ENCODE measurements at regions not wholly inside any gene's neighbourhood (a gene's known extent, or its start where the extent isn't known, plus 50 kb on each side); places are given as distances from the start of the nearest gene placed in this dataset.
A peak's percentile ranks its signal among the peaks of the same experiment; 100 is the strongest.
"Not testable (repeated sequence)": the region's sequence is repeated elsewhere in the genome, so short reads cannot be mapped to it uniquely, and the experiment has no call there.

DNA sequence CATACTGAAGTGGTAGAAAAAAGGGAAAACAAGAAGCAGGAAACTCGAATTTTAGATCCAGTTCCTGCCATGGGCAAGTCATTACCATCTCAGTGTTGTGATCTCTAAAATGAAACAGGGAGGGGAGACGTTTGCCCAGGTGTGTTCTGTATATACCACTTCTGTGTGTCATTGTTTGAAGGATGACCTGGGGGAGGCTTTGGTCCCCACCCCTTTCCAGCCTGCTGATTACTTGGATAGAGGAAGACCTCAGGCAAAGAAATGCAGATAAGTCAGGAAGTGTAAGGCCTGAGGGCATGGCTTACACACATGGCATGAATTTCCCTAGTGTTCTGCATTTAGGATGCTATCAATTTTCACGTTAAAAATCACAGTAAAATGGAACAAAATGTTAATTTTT is 205.2 kb upstream of the CXCR4 start:
- DNase-seq, result no peak

DNA sequence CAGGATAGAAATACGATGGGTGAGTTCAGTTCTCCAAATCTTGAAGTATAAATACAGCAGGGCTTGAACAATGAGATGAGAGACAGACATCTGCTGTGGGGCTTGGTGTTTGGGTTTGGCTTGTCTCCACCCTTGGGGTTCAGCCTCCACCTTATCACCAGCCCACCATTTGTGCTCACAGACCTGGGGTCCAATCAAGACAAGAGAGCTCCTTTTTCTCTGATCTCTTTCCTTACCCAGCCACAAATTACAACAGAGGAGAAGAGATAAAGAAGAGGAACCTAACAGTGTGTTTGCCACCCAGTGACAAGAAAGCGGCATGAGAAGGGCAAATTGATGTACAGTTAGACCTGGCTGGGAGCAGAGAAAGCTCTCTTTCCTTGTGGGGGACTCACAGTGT is 204.5 kb upstream of the CXCR4 start:
- no peak for DNase-seq

DNA sequence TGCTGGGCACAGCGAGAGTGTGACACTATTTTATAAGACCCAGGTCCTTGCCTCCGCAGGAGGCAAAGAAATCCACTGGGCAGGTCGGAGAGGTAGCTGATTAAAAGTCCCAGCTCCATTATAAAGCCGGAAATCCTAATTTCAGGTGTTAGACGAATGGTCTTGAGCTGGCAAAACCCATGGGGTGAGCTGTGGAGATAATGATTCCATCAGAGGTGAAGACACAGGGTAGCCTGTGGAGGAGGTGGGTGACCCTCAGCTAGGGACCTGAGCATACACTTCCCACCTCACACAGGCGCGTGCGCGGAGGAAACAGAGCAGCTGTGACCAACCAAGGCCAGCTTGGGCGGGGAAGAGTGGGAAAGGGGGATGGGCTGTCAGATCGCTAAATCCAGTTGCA is 201.7 kb upstream of the CXCR4 start:
- DNase-seq, result no peak

DNA sequence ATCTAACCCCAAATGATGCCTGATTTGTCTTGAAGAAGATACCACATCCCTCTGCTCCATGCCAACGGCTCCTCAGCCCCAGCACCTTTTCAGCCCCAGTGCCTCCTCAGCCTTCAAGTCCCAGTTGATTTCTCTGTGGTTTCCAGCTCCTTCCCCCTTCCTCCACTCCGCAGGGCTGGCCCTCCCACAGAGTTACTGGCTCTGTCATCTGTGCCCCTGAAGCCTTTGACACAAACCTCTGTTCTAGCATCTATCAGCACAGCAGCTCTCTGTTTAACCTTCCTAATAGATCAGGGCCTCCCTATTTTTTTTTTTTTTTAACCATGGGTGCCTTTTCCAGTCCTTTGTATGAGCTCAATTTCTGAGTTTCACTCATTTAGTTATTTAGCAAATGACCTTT is 201.3 kb upstream of the CXCR4 start:
- no peak for DNase-seq

DNA sequence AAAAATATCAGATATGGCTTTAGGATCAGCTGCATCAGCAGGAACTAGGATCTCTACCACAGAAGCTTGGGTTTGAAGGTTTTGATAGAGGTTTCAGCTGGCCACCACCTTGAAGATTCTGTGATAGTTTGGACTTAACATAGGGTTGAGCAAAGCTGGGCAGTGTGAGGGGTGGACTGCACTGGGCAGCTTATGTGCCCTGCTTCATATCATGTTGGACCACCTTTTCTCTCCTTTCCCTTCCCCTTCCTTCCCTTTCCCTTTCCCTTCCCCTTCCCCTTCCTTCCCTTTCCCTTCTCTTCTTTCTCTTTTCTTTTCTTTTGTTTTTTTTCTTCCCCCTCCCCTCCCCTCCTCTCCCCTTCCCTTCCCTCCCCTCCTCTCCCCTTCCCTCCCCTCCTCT is 196.3 kb upstream of the CXCR4 start:
- DNase-seq, result no peak

DNA sequence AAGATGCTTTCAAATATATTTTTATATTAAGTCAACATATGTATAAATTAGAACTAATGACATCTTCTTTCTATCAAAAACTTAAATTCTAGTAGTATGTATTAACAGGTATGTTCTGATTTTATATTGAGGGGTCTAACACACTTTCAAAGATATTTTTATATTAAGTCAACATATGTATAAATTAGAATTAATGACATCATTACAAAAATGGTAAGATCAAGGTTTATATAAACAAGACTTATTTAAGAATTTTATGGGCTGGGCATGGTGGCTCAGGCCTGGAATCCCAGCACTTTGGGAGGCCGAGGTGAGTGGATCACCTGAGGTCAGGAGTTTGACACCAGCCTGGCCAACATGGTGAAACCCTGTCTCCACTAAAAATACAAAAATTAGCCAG is 194.6 kb upstream of the CXCR4 start:
- not testable (repeated sequence) for DNase-seq

DNA sequence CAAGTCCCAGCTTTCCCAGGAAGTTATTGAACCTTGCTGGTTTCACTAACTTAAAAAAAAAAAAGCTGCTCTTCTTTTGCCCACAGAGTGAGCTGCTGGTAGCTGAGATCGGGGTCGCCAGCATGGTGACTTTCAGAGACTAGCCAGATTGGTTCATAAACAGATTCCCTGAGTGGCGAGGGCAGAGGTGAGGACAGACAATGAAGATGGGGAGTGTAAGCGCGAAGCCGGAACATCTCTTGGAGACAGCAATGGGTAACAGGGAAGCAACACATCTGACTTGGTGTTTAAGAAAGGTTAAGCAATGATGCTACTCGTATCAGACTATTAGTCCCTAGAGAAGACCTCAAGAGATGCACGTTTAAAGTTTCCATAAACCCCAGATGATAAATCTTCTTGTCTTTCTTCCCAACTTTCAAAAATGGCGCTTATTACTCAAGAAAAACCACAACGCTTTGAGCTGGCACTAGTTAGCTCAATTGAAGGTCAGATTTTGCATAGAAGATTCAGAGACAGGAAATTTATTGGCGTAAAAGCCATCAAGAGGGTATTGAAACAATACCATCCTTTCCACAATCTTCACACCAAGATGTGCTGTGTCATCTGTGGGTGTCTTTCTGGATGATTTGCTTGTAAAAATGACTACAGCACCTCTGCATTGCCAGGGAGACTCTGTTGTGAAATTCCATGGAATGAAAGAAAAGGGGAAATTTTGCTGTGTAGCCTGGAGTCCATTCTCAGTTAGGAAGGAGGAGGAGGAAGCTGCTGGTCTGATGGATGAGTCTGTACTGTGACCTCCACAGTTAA is 193.1 kb upstream of the CXCR4 start:
- no peak for DNase-seq

DNA sequence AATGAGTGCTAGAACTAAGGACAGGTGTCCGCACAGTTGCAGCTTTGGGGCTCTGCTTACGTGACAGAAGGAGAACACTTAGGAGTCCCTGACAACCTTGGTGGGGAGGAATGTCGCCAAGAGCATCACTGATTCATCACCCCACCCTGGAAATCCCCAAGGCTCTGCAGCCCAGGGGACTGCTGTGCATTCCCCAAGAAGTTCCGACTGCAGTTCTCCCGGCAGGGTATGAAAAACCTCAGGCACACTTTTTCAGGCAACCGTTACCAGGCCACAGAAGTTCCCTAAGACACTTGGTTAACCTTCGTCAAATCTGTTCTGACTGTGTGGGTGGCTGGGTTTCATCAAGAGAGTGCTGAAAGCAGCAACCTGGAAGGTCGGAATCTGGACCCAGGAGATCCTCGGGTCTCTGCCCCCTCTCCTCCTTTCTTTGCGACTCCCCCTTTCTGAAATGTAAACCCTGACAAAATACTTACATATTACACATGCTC is 192.1 kb upstream of the CXCR4 start:
- no peak for DNase-seq

DNA sequence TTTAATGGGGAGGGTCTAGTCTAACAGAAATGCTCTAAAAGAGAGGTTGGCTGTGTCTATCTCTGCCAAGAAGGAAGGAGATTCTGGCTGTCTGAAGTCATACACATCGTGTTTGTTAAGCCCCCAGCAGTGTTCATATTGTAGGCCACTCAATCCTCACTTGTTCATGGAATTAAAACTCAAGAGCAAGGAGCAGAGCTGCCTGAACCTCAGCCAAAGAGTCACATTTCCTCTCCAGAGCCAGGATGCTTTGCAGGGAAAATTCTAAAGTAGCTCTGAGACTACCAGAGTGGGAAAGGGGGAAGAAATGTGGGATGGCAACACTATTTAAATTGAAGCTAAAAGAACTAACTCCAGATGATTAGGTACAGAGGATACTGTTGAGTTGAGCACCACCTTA is 190.7 kb upstream of the CXCR4 start:
- DNase-seq, result peak; percentile 83

DNA sequence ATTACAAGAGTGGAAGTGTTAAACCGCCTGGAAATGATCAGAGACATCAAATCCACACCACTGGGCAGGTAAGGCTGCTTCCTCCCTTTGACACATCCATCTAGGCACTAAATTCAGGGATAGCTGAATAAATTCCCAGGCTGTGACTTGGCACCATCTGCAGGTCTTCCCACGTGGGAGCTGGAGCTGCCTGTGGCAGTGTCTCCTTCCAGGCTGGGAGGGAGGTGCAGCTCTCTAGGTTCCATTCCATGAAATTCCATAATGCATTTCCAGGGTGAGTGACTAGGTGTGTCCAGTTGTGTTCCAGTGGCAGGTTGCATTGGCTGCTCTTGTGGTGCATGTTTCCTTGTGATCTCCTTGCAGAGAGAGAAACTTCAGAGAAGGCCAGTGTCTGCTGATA is 188.9 kb upstream of the CXCR4 start:
- no peak for DNase-seq

DNA sequence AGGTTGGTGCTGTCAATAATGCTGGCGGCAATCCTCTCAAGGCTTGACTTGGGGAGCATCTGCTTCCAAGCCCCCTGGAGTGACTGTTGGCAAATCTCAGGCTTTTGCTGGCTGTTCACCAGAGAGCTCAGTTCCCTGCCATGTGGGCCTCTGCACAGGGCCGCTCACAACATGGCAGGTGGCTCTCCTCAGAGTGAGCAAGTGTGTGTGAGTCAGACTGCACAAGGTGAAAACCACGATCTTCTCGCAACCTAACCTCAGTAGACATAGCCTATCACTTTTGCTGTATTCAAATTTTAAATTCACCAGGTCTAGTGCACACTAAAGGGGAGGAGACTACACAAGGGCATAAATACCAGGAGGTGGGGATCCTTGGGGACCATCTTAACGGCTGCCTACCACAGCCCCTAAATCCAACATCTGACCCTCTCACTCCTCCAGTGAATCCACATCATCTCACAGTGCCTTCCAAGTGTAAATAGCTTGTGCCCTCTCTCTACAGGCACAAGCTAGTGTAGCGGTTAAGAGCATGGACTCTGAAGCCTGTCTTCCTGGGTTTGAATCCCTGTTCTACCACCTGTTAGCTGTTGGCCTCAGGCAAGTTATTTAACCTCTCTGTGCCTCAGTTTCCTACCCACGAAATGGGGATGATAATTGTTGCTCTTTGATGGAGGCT is 187.7 kb upstream of the CXCR4 start:
- peak; percentile 64 for DNase-seq

DNA sequence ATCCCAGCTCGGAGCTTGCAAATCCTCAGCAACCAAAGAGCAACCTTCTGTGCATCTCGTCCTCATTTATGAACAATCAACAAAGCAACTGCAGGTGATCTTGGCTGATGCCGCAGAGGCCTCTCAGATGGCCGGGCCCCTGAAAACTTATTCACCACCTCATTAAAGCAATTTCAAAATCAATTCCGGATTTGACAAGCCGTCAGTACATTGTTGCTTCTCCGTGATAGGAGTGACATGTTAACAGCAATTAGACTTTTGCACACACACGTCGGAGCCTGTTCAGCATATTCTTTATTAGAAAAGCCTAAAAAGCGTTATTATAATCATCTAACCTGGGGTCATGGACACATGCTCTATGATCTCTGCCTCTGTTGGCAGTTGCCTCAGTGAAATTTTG is 183.1 kb upstream of the CXCR4 start:
- no peak for DNase-seq

DNA sequence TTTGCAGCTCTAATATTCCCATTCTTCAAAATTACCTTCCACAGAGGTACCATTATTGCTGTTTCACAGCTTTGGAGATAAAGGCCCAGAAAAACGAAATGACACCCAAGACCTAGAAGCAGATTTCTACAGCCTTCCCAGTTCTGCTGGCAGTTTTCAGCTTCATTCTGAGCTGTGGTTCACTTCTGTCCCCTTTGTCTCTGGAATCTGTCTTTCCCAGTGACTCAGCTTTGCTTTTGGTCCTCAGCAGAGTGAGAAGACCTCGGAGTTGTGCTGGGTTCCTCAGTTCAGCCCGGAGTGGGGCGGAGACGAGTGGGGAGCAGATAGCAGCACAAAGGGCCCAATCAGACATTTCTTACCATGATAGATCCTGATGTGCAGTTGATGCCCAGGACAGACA is 180.7 kb upstream of the CXCR4 start:
- no peak for DNase-seq

DNA sequence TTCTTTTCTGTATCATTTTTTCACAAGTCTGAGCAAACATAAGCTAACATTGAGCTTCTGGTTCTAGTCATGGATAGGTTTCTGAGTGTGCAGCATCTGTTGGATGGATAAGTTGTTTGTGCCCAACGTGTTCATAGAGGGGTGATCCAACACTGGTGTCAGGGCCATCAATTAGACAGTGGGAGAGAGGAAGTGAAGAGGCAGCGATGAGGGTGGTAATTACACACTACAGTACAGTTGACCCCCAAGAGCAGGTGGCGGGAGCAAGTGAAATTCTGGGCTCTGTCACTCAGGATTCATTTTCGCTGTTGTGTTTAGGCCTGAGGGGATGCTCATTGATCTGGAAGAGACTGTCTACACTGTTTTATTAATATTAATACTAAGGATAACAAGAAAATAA is 180.0 kb upstream of the CXCR4 start:
- DNase-seq, result peak; percentile 10

DNA sequence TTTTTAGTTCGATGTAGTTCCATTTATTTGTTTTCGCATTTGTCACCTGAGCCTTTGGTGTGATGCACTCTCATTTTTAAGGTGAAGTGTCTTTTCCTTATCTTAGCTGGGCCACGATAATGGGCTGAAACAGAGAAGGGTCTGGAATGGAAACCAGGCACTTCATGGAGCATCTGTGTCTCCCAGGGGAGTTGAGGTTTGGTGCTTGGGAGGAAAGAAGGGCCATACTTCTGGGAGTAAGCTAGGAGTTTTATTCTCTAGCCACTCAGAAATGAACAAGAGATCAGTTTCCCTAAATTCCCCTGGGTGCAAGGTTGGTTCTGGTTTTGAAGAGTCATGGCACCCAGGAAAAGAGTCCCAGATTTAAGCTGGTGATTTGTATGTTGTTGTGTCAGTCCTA is 179.4 kb upstream of the CXCR4 start:
- no peak for DNase-seq

DNA sequence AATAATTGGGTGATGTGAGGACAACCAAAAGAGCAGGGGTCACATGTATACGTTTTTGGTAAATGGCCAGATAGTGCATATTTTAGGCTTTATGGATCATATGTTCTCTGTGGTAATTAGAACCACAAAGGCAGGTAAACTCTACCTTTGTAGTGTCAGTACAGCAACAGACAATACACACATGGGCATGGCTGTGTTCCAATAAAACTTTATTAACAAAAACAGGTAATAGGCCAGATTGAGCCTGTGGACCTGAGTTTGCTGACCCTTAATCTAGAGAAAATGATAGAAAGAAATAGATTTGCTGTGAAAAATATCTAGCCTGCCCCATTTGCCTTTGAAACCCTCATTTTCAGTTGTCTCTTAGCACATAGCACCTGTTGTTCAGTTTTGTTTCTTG is 177.2 kb upstream of the CXCR4 start:
- no peak for DNase-seq

DNA sequence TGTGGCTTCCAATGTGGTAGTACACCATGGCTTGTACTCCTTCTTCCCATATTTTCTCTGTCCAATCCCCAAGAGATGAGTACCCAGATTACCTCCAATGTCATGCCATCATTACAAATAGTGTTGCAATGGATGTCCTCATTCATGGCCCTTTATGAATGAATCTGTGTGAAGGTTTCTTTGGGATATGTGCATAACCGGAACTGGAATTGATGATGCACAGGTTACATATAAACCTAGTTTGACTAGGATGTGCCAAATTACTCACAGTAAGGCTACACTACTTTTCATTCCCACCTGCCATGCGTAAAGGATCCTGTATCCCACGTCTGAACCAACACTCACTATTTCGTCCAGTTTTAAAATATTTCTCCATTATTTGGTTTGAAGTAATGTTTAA is 173.9 kb upstream of the CXCR4 start:
- no peak for DNase-seq

DNA sequence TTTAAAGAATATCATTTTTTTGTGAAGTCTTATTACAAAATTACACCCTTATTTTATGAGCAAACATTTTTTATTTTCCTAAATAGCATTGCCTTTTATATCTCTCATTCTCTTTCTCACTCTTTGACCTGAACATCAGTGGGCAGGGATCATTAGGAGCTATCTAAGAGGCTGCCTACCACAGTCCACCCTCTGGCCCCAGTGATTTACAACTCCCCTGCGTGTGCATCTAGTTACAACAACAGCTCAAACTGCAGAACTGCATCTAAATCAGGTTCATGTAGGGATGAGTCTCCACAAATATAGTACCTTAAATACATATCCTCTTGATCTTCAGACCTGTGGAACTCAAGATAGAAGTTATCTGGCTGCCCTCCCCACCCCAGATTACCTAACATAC is 172.4 kb upstream of the CXCR4 start:
- DNase-seq, result no peak

DNA sequence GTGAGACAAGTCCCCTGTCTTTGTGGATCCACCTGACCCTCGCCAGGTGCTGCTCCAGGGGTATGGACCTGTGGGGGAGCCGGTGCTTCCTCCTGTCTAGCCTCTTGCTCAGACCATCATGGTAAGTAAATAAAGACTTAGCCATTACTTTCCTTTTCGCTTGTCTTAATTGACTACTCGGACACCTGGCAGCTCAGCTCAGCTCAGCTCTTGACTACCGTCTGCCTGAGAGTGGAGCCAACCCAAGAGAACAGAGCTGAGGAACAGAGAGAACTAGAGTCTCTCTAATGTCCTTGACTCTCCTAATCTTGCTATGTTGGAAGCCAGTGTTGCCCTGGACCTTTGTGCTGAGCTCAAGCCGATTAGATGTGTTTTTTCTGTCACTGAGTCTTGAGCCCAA is 170.3 kb upstream of the CXCR4 start:
- DNase-seq, result no peak

DNA sequence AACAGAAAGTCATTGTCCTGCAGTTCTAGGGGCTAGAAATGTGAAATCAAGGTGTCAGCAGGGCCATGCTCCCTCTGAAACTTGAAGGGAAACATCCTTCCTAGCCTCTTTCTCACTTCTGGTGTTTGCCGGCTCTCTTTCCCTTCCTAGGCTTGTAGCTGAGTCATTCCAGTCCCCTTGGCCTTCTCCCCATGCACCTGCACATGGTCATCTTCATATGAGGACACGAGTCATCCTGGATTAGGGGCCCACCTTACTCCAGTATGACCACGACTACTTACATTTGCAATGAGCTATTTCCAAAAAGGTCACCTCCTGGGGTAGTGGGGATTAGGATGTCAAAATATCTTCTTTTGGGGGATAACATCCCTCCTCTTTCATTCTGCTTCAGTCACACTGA is 168.5 kb upstream of the CXCR4 start:
- DNase-seq, result no peak

DNA sequence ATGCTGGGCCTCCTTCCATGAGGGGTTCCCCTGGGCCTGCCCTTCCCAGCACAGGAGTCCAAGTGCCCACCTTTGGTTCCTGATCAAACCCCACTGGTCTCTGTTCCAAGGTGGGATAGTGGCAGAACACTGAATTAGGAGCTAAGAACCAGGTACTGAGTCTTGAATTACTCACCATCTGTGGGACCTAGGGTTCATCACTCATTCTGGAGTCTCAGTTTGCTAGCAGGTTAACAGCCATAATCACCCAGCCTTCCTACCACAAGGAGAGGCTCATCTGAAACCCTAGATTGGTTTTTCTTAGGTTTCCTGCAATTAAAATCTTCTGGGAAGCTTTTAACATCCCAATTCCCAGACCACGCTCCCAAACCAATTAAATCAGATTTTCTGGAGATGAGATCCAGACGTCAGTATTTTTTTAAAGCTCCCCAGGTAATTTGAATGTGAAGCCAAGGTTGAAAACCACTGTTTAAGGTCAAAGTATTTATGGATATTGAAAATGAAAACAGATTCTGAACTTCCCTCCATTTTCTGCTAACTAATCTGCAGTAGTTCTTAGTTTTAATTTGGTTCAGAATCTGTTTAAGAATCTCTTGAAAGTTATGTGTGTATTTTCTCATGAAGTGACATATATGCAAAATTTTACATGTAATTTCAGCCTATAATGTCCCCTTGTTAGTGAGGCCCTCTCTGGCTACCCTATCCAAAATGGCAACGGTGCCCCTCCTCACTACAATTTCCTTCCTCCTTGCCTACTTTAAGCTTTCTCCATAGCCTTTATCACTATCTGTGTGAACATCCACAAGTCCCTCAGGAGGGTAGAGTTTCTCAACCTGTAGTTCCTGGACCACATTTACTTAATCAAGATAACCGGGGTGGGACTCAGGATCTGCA is 166.5 kb upstream of the CXCR4 start:
- DNase-seq, result no peak

DNA sequence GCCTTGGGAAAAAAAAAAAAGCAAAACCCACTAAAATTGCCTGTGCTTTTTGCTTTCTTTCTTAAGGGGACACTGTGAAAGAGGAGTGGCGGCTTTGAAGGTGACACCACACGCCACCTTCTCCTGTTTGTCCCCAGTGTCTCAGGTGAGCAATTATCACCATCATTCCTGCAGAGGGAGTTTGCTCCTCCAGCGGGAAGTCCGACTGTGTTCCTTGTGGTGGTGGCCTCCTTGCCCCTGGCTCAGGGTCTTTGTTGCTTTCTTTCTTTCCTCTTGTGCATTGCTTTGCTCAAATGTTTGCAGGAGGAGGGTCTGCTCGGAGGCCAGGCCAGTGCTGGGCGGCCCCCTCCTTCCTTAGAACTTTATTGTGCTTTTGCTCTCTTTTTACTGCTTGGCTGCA is 164.3 kb upstream of the CXCR4 start:
- no peak for DNase-seq
